Stimulated activated CD8-positive, alpha-beta memory T cell treated with anti-CD3 and anti-CD28 coated beads, Interleukin-15, amount 100 ng/mL, for 48 hours (primary cell): ENCODE measurements at regions not wholly inside any gene's neighbourhood (a gene's known extent, or its start where the extent isn't known, plus 50 kb on each side); places are given as distances from the start of the nearest gene placed in this dataset.

Source experiments
- DNase-seq, 2 donors: peaks; one replicate each; pipeline ENCODE4 v3.0.0-alpha.2; 2020; ENCODE audit warnings: low read depth in 2 of 2

- no peak for DNase-seq
These were observed 62.2 kb upstream of the NBEA start for GRCh38 chr13:34879851-34880250.

- no peak for DNase-seq
These were observed 60.6 kb upstream of the NBEA start for GRCh38 chr13:34881494-34881893.

- DNase-seq, result no peak
These were observed 58.7 kb upstream of the NBEA start for GRCh38 chr13:34883396-34883795.

- no peak for DNase-seq
These were observed 57.7 kb upstream of the NBEA start for GRCh38 chr13:34884366-34884765.

- no peak for DNase-seq
These were observed 55.8 kb upstream of the NBEA start for GRCh38 chr13:34886121-34886875.

- DNase-seq, result no peak
These were observed 55.1 kb upstream of the NBEA start for GRCh38 chr13:34886987-34887386.
